Ovary (tissue), 7 donors: ENCODE measurements at regions not wholly inside any gene's neighbourhood (a gene's known extent, or its start where the extent isn't known, plus 50 kb on each side); places are given as distances from the start of the nearest gene placed in this dataset.

Experiments
- DNase-seq, 5 donors: peaks; one replicate each; pipeline ENCODE4 v3.0.0-alpha.2; 2019 to 2020
- H3K27ac ChIP-seq, 2 donors: fragments of 200-600 bp; one replicate each; pipeline versions ENCODE4 v1.5.1 to v1.8.0; 2019 to 2022
- H3K27me3 ChIP-seq: fragments of 200-600 bp; one replicate; pipeline ENCODE4 v1.8.0; 2022
- H3K36me3 ChIP-seq: fragments of 200-600 bp; sonication (generic); one replicate; pipeline ENCODE4 v1.5.1; 2019
- H3K4me1 ChIP-seq: one replicate; pipeline ENCODE4 v1.8.1; 2013; ENCODE audit warnings: mild to moderate bottlenecking, moderate library complexity; ENCODE audit not compliant: insufficient read depth
- H3K4me3 ChIP-seq: fragments of 200-600 bp; sonication (generic); one replicate; pipeline ENCODE4 v1.5.1; 2017
- H3K9me3 ChIP-seq, 2 donors: fragments of 200-600 bp in 1 of 2; sonication (generic) in 1 of 2; one replicate each; pipeline versions ENCODE4 v1.5.1 to v1.8.1; 2013 to 2019; ENCODE audit warnings: mild to moderate bottlenecking in 1 of 2, moderate library complexity in 1 of 2
- CTCF ChIP-seq, 3 donors: fragments of 450-650 bp in 2 of 3; fragments of 200-600 bp in 1 of 3; IDR thresholded peaks; one replicate each; pipeline versions ENCODE4 v1.5.1 to v1.8.0; 2016 to 2022; ENCODE audit warnings: antibody characterized with exemption in 3 of 3, mild to moderate bottlenecking in 1 of 3
- EP300 ChIP-seq: sonication (generic); formaldehyde crosslinking; IDR thresholded peaks from one replicate; pipeline ENCODE4 v1.6.1; 2017; ENCODE audit warnings: antibody characterized with exemption
- POLR2A ChIP-seq: fragments of 450-650 bp; IDR thresholded peaks from one replicate; pipeline ENCODE4 v1.6.1; 2017; ENCODE audit warnings: antibody characterized with exemption, mild to moderate bottlenecking, moderate library complexity
- WGBS, 3 donors: extraction: QIAGEN DNeasy Blood & Tissue Kit in 1 of 3; methylation state at CpG; one replicate each; pipeline versions ENCODE4 v1.1.5 to v1.1.7; 2013 to 2017; 5-methylcytosine and 5-hydroxymethylcytosine counted together
- intact Hi-C, 4 donors: fragments of 100-400 bp; cut with DNase I; formaldehyde crosslinking; loops; one replicate each; pipeline versions ENCODE4 v1.11.0 to v1.15.1; 2022 to 2023
- donor health status: DM: no; HTN: no; CAD: no; lungs with moderate emphysema.
- donor health status: DM: no; HTN: no; CAD: no.
- donor health status: Bipolar disorder and iron deficiency.
- donor health status: DM: no; HTN: no; CAD: no.
- donor health status: DM: yes; HTN: yes; CAD: no.

GRCh38 chr5:82396871-82397514 is 118.8 kb upstream of the RPS23 start:
- WGBS, 3 donors = 9 to 12% (median 10%) methylated on average over 11 of the region's 11 CpGs
- peak; percentile 31 to 59 (median 54) for DNase-seq
- Histone ChIP-seq H3K4me3 (no peak overlapping the region), H3K36me3 (no peaks in the 10 kb centered on the region), H3K4me1 (peaks cover 2% of the 10 kb centered on the region), H3K9me3 (no peaks in the 10 kb centered on the region), H3K27ac (no peak overlapping the region), H3K27me3 (no peaks in the 10 kb centered on the region)
- no peak for TF ChIP-seq CTCF (IDR thresholded peaks at IDR 0.05)
- TF ChIP-seq EP300 = no peak
- TF ChIP-seq POLR2A = no peak
- intact Hi-C loops = no loop called here

- no peak overlapping the region for H3K4me3 ChIP-seq
- DNase-seq = no peak
- 67 to 72% (median 68%) methylated on average over 2 of the region's 2 CpGs for WGBS, 3 donors
- TF ChIP-seq EP300 (no peak), CTCF (IDR thresholded peaks at IDR 0.05) (no peak)
- H3K4me1 ChIP-seq = peaks cover 2% of the 10 kb centered on the region
- H3K9me3 ChIP-seq = no peaks in the 10 kb centered on the region
- no peaks in the 10 kb centered on the region for H3K36me3 ChIP-seq
- intact Hi-C loops = no loop called here
- no peak overlapping the region for H3K27ac ChIP-seq
- H3K27me3 ChIP-seq = no peaks in the 10 kb centered on the region
These were observed 118.2 kb upstream of the RPS23 start for GRCh38 chr5:82396396-82396795.

- no peaks in the 10 kb centered on the region for H3K9me3 ChIP-seq
- no peak overlapping the region for H3K4me3 ChIP-seq
- TF ChIP-seq CTCF (IDR thresholded peaks at IDR 0.05) = no peak
- no peak for TF ChIP-seq EP300
- TF ChIP-seq POLR2A = no peak
- H3K27ac ChIP-seq = no peak overlapping the region
- DNase-seq = no peak
- H3K36me3 ChIP-seq = no peaks in the 10 kb centered on the region
- H3K27me3 ChIP-seq = no peaks in the 10 kb centered on the region
- intact Hi-C loops = no loop called here
- H3K4me1 ChIP-seq = peaks cover 2% of the 10 kb centered on the region
- WGBS, 3 donors = 81 to 90% (median 85%) methylated on average over 3 of the region's 3 CpGs
These were observed 115.8 kb upstream of the RPS23 start for GRCh38 chr5:82393951-82394350.

GRCh38 chr5:82390088-82390487 is 111.9 kb upstream of the RPS23 start:
- DNase-seq = no peak
- H3K27me3 ChIP-seq = no peaks in the 10 kb centered on the region
- intact Hi-C loops = no loop called here
- WGBS, 3 donors = 95 to 98% (median 97%) methylated on average over 3 of the region's 3 CpGs
- peaks cover 4% of the 10 kb centered on the region for H3K4me1 ChIP-seq
- H3K4me3 ChIP-seq = no peak overlapping the region
- no peak overlapping the region for H3K27ac ChIP-seq
- H3K9me3 ChIP-seq = no peaks in the 10 kb centered on the region
- no peaks in the 10 kb centered on the region for H3K36me3 ChIP-seq
- TF ChIP-seq CTCF (IDR thresholded peaks at IDR 0.05) (no peak), EP300 (no peak), POLR2A (no peak)
